ENCODE measurements at regions not wholly inside any gene's neighbourhood (a gene's known extent, or its start where the extent isn't known, plus 50 kb on each side); places are given as distances from the start of the nearest gene placed in this dataset.

- TF ChIP-seq POLR2A (IDR thresholded peaks at IDR 0.05), result no peak
- TF ChIP-seq CTCF (IDR thresholded peaks at IDR 0.05), result no peak
- intact Hi-C loops (cut with DNase I; ENCODE audit: low total_unique reads), result no loop called here
- no peak overlapping the region for H3K4me3 ChIP-seq (ENCODE audit: low read depth, poor library complexity, severe bottlenecking)
- WGBS, 2 donors, result 84 to 98% methylated on average over 2 of the region's 2 CpGs
- DNase-seq (ENCODE audit: low spot score in 2 of 2), result no peak
These were observed 950.3 kb downstream of the SORCS1 start for GRCh38 chr10:106214243-106214642.

GRCh38 chr10:106213493-106213892 is 951.0 kb downstream of the SORCS1 start:
- H3K4me3 ChIP-seq (ENCODE audit: low read depth, poor library complexity, severe bottlenecking), result no peak overlapping the region
- TF ChIP-seq POLR2A (IDR thresholded peaks at IDR 0.05) (no peak), CTCF (IDR thresholded peaks at IDR 0.05) (no peak)
- intact Hi-C loops (cut with DNase I; ENCODE audit: low total_unique reads), result no loop called here
- WGBS, 2 donors, result 85 to 97% methylated on average over 1 of the region's 1 CpG
- DNase-seq (ENCODE audit: low spot score in 2 of 2), result no peak

DNA sequence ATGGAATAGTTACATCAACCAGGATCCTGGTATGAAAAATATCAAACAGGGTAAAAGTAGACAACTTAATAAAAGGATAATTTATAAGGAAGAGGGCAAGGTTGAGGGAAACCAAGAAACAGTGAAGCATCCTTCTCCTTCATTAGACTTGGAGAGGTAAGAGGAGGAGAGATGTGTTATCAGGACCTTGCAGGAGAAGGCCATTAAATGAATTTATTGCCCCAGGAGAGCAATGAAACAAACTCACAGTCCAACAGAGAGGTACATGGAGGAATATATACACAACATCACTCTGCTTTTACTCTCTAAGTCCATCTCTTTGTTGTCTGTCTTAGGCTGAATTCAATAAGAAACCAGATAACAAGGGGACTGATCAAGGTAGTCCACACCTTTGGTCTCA is 966.2 kb downstream of the SORCS1 start:
- H3K4me3 ChIP-seq (ENCODE audit: low read depth, poor library complexity, severe bottlenecking), result no peak overlapping the region
- intact Hi-C loops (cut with DNase I; ENCODE audit: low total_unique reads), result no loop called here
- TF ChIP-seq CTCF (IDR thresholded peaks at IDR 0.05) (no peak), POLR2A (IDR thresholded peaks at IDR 0.05) (no peak)
- DNase-seq (ENCODE audit: low spot score in 2 of 2), result no peak

GRCh38 chr10:106189292-106189691 is 975.2 kb downstream of the SORCS1 start:
- TF ChIP-seq CTCF (IDR thresholded peaks at IDR 0.05), result no peak
- no peak for TF ChIP-seq POLR2A (IDR thresholded peaks at IDR 0.05)
- no peak overlapping the region for H3K4me3 ChIP-seq (ENCODE audit: low read depth, poor library complexity, severe bottlenecking)
- intact Hi-C loops (cut with DNase I; ENCODE audit: low total_unique reads), result no loop called here
- 51 to 59% methylated on average over 2 of the region's 2 CpGs for WGBS, 2 donors
- no peak for DNase-seq (ENCODE audit: low spot score in 2 of 2)

DNA sequence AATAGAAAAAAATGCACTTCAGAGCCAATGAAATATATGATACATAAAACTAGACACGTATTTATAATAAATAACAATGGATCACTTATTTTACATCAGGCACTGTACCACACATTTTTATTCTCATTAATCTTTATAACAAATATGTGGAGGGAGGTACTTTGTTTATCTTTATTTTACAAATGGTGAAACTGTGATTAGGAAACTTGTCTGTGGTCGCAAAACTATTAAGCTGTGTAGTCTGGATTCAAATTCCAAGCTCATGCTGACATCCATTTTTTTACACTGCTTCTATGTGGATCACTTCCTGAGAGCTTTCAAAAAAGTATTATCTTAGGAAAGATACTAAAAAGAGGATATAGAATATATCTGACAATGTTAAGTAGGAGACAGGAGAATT is 978.6 kb downstream of the SORCS1 start:
- no peak for DNase-seq (ENCODE audit: low spot score in 2 of 2)
- H3K4me3 ChIP-seq (ENCODE audit: low read depth, poor library complexity, severe bottlenecking), result no peak overlapping the region

More for the DNA sequence above, 978.6 kb downstream of the SORCS1 start:
- intact Hi-C loops (cut with DNase I; ENCODE audit: low total_unique reads), result no loop called here
- 78 to 86% methylated on average over 2 of the region's 2 CpGs for WGBS, 2 donors
- TF ChIP-seq POLR2A (IDR thresholded peaks at IDR 0.05) (no peak), CTCF (IDR thresholded peaks at IDR 0.05) (no peak)

Measured in lower leg skin (tissue), 4 donors.